ENCODE measurements at regions not wholly inside any gene's neighbourhood (a gene's known extent, or its start where the extent isn't known, plus 50 kb on each side); places are given as distances from the start of the nearest gene placed in this dataset.

GRCh38 chr9:1414711-1415131, 364.6 kb downstream of the DMRT2 start:
- no peaks in the 10 kb centered on the region for H3K27me3 ChIP-seq (ENCODE audit: control insufficient read depth in 2 of 2, insufficient read depth in 2 of 2, low read length in 2 of 2)
- DNase-seq (ENCODE audit: low read depth, low spot score) (no peak), FAIRE-seq (no peak)
- CTCF ChIA-PET, result no interaction called here
- H3K79me2 ChIP-seq (ENCODE audit: control insufficient read depth, insufficient read depth, low read length), result no peaks in the 10 kb centered on the region
- dilution Hi-C loops (cut with MboI; ENCODE audit: extremely low pct_ligation_motif_present, low sequenced_read_pairs) (no loop called here), intact Hi-C loops (cut with micrococcal nuclease) (no loop called here)
- H3K4me2 ChIP-seq (ENCODE audit: insufficient read depth, low read length), result no peak overlapping the region
- no peaks in the 10 kb centered on the region for H3K9me1 ChIP-seq (replicated peaks; ENCODE audit: control insufficient read depth, extremely low read depth, insufficient read depth, low read length)
- POLR2A ChIA-PET, result no interaction called here
- no peak overlapping the region for H3K9ac ChIP-seq (replicated peaks; ENCODE audit: extremely low read depth, insufficient read depth, low read length)
- no peaks in the 10 kb centered on the region for H4K20me1 ChIP-seq (replicated peaks; ENCODE audit: control insufficient read depth, extremely low read depth, insufficient read depth, low read length)
- no peak overlapping the region for H3K27ac ChIP-seq (ENCODE audit: insufficient read depth, low read depth, low read length)
- no peaks in the 10 kb centered on the region for H3K36me3 ChIP-seq (ENCODE audit: control insufficient read depth in 2 of 2, extremely low read depth in 1 of 2, insufficient read depth in 2 of 2, low read length in 2 of 2)
- no peaks in the 10 kb centered on the region for H3K9me3 ChIP-seq (replicated peaks; ENCODE audit: control insufficient read depth, insufficient read depth, low read length)
- H2AFZ ChIP-seq (ENCODE audit: low read depth, low read length), result no peak overlapping the region
- no peaks in the 10 kb centered on the region for H3K4me1 ChIP-seq (ENCODE audit: control insufficient read depth, extremely low read depth, insufficient read depth, low read length)
- no peak overlapping the region for H3K4me3 ChIP-seq (replicated peaks in 1 of 3; ENCODE audit: insufficient read depth in 1 of 3, low read depth in 1 of 3, low read length in 3 of 3)
- TF ChIP-seq JUN (IDR thresholded peaks at IDR 0.05; ENCODE audit: borderline replicate concordance, insufficient read depth, insufficient read length, low read depth), result no peak
- no peak for TF ChIP-seq MAX (IDR thresholded peaks at IDR 0.05; ENCODE audit: insufficient read depth, insufficient read length)
- no peak for TF ChIP-seq GATA2 (IDR thresholded peaks at IDR 0.05; ENCODE audit: insufficient read depth, insufficient read length, low read depth, low read length)
- TF ChIP-seq FOS (IDR thresholded peaks at IDR 0.05; ENCODE audit: borderline replicate concordance, insufficient read depth, low read length), result no peak
- no peak for TF ChIP-seq MYC (IDR thresholded peaks at IDR 0.05; ENCODE audit: low read depth, low read length)
- TF ChIP-seq EZH2 (IDR thresholded peaks at IDR 0.05; ENCODE audit: borderline replicate concordance, low read depth, low read length, severe bottlenecking), result no peak
- TF ChIP-seq POLR2AphosphoS5 (IDR thresholded peaks at IDR 0.05; ENCODE audit: insufficient read depth, low read depth, low read length), result no peak
- no peak for TF ChIP-seq POLR2A (IDR thresholded peaks at IDR 0.05; ENCODE audit: low read depth, low read length)
- no peak for TF ChIP-seq CTCF (IDR thresholded peaks at IDR 0.05; ENCODE audit: extremely low read depth in 1 of 2, insufficient read depth in 1 of 2, low read depth in 1 of 2, low read length in 2 of 2)
- no TSS peak for BruUV-seq (replicated peaks)

Data from endothelial cell of umbilical vein (primary cell).